Stimulated activated naive CD8-positive, alpha-beta T cell treated with anti-CD3 and anti-CD28 coated beads, Interleukin-15, Interleukin-2, amounts not matched to agents 100 U/mL and 50 U/mL, for 24 hours (primary cell): ENCODE measurements at regions not wholly inside any gene's neighbourhood (a gene's known extent, or its start where the extent isn't known, plus 50 kb on each side); places are given as distances from the start of the nearest gene placed in this dataset.
"Not testable (repeated sequence)": the region's sequence is repeated elsewhere in the genome, so short reads cannot be mapped to it uniquely, and the experiment has no call there.

Experiments
- ATAC-seq: fragments of 150-1000 bp; cut with Tn5 transposase; one replicate; pipeline ENCODE4 v1.10.0; 2021
- DNase-seq: peaks from one replicate; pipeline ENCODE4 v3.0.0; 2021

DNA sequence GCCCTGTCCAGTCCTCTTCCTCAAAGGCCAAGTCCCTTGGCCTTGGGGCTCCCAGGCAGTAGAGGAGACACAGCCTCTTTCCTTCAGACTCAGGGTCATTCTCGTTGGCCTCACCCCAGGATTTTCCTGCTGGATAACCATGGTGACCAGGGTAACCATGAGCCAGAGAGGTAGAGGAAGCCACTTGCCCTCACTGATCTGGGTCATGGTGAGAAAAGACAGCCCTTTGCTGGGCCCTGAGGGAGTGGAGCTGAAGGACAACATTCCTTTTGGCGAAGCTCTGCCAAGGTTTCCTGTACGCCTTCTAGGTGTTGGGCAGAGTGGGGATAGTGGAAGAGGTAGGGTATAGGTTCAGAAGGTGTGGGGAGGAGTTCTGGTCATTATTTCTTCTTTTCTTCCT is 53.1 kb upstream of the WNT4 start:
- ATAC-seq, result no peak

DNA sequence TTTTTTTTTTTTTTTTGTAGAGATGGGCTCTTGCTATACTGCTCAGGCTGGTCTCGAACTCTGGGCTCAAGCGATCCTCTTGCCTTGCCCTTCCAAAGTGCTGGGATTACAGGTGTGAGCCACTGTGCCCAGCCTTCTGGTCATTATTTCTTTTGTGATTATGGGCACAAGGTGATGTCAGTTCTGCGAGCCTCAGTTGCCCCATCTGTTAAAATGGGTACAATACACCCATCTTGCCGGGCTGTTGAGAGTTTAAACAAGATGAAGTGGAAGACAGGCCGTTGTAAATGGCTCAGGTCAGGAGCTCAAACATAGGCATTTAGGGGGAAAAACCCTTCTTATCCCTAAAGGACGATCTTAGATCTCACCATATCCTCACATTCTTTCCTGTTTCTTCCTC is 53.7 kb upstream of the WNT4 start:
- DNase-seq (no peak), ATAC-seq (no peak)

More for the DNA sequence above, 53.1 kb upstream of the WNT4 start:
- no peak for DNase-seq

DNA sequence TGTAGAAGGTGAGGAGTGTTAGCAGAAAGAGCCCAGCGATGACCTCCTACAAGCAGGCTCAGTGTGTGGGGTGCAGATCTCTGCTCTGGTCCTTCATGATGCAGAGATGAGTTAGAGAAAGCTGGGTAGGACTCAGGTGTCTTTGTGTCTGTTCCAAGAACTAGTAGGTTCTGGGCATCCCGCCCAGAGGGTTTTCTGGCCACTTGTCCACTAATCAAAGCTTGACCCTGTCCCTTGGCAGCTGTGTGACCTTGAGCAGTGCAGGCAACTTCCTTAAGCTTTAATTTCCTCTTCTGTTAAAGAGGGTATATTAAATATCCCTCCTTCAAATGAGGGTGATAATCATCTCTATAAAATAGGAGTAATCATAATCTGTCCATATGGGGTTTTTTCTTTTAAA is 54.7 kb upstream of the WNT4 start:
- ATAC-seq (no peak), DNase-seq (no peak)

DNA sequence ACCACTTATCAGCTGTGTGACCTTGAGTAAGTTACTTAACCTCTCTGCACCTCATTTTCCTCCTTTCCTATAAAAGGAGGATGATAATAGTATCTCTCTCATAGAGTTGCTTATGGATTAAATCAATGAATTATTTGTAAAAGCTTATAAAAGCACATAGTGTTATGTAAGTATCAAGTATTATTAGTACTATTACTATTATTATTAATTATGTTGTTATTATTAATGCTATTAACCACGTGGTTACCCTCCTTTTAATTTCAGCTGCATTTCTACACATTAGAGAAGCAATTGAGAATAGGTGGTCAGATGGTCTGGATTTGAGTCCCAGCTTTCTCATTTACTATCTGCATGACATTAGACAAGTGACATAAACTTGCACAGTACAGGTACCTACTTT is 58.1 kb upstream of the WNT4 start:
- no peak for DNase-seq
- no peak for ATAC-seq

DNA sequence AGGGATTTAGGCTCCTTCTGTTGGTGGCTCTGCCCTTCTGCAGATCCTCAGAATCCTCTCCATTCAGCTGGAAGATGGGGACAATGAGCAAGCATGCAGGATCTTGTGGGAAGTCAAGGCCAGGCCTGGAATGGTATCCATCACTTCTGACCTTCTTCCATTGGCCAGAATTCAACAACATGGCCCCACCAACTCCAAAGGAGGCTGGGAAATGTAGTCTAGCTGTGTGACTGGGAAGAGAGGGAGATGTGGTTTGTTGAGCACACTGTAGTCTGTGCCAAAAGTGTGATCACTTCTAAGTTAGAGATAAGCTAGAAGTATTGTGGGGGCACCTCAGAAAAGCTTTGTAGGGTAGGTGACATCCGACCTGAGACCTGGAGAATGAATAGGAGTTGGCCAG is 60.4 kb upstream of the WNT4 start:
- ATAC-seq (no peak), DNase-seq (no peak)

DNA sequence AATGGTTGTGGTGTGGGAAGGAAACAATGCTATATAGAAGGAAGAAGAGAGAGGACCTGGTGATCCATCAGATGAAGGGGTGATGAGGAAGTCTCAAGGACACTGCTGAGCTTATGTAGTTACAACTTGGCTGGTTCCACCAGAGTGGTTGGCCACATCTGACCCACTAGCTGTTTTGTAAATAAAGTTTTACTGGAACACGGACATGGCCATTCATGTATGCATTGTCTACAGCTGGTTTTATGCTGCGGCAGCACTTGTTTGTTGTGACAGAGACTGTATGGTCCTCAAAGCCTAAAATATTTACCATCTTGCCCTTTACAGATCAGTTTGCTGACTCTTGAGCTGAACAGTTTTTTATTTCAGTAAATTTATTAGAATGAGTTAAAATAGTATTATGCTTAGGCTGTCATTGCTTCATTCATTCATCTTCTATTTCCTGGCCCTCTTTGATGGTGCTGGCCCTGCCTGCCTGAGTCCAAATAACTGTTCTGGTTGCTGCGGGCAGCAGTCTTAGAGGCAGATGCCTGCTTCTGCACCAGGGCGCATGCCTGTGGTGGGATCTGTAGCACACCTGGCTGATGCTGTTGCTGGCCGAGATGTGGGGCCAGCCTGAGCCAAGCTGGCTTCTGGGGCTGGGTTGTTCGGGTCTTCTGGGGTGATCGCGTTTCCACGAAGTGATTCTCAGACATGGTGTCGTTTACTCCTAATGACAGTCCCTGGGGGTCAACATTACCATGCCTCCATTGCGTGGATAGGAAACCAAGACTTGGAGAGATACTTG is 61.4 kb upstream of the WNT4 start:
- ATAC-seq, result no peak
- no peak for DNase-seq

DNA sequence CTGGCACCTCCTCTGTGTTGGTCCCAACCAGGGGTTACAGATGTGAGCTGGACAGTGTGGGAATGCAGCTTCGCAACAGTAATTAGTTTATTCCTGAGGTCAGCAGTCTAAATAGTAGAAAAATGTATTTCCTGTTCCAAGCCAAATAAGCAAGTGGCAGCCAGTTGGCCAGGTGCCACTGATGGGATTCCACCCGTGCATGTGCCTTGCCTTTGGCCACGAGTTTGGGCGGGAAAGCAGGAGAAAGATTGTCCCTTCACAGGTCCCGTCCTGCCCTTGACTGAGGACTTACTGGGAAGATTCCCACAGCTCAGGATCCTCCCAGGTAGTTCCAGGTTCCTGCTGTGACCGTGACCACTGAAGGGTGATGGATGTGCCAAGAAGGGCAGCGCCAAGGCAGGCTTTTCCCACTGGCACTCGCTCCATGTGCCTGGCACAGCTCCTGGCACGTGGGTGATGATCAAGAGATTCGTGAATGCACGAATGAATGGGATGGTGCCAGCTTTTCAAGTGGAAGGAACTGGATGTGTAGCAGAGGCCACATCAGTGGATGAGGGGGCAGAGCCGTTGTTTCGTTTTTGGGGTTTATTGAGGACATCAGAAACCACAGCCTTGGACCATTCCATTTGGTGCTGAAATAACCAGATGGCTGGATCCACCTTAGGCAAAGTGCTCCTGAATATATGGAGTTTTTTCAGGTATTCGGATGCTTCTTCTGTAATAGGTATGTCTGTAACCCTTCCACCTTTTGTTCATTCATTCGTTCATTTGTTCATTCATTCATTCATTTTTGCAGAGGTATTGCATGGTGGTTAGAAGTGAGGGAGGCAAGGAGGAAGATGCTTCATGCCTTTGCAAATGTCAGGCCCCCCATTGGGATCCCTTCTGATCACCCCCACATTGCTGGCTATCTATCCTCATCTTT is 62.4 kb upstream of the WNT4 start:
- DNase-seq (no peak), ATAC-seq (no peak)

DNA sequence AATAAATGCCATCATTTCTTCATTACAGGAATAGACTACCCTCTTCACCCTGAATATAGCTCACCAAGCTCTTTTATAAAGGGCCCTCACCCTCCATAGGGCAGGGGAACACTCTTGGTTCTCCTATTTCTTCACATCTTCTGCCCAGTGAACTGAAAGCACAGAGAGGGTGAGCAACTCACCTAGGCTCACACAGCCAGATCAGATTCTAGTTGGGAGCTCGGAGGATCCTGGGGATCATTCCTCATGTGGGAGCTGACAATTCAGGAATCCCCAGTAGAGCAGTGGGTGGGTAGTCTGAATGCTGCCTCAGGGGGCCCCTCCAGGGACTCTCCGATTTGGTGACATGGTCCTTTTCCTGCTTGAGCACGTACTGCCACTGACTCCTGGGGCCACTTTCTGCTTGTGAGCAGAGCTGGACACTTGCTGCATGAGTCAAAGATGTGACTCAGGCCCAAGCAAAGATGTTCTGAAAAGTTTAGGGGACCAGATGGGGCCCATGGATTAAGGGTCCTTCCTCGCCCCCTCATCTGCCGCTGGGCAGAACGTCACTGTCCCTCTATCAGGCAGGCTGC is 63.7 kb upstream of the WNT4 start:
- no peak for ATAC-seq

DNA sequence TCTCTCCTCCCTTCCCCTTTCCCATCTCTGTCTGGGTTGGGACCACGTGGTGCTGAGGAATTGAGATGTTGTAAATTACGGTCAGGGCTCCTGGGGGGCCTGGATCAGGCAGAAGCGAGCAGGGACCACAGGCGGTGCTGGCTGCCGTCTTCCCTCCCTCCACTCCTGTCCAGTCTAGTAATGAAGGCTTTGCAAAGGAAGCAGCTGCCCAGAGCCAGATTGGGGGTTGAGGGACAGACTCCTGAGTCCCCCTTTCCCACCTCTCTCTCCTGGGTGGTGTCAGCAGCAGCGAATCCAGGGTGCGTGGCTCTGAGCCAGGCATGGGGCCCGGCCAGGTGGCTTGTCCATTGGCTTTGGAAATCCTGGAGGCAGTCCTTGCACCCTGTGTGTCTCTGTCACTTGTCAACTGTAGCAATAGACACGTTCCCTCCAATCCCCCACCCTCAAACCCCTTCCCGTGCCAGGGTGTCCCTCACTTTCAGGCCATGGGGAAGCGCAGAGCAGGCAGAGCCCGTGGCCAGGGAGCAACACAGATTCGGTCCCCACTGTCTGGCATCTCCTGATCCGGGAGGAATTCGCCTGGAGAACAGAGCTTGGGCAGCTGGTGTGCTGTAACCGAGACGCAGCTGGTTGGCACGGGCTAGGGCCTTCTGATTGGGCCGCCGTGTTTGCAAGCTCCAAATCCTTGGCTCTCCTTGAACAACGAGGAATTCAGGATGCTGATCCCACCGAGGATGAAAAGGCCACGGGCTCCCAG is 64.8 kb upstream of the WNT4 start:
- no peak for ATAC-seq
- no peak for DNase-seq

More for the DNA sequence above, 63.7 kb upstream of the WNT4 start:
- DNase-seq, result no peak

DNA sequence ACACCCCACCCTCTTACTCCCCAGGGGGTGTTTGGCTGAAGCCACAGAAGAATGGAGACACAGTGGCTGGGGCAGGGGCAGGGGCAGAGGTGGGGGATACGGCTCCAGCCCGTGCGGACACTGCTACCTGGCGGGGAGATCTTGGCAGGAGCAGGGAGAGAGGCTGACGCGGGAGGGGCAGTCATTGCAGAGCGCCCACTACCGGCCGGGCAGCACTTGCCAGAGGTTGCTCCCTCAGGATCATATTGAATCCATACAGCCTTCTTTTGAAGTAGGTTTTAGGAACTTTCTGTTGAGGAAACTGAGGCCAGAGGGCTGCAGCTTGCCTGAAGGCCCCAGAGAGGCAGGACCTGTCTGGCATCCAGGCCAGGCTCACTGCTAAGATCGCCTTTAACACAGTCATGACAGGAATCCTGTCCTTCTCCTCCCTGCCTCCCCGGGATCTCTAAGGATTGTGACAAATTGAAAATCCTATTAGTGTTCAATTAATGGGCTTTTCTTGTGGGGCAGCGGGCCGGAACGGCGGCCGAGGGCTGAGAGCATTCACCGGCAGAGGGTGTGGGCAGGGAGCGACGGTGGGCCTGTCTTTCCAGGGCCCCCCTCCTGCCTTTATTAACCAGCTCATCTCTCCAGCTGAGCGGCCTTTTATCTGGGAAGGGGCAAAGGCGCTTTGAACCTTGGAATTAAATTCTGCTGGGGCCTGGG is 65.5 kb upstream of the WNT4 start:
- no peak for ATAC-seq
- no peak for DNase-seq

DNA sequence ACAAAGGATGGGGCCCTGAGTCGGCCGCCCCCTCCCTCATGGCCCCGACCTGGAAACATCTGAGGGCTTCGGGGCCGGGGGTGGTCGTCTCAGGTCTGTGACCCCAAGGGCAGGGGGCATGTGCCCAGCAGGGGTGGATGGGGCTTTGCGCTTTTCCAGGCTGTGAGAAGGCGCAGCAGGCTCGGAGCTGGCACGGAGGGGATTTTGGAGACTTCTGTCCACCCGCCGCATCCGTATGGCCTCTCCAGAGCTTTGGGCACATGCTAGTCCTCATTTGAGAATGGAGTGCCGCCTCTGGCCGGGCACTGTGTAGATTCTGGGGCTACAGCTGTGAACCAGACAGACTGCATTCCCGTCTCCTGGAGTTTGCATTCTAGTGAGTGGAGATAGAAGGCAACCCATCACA is 66.1 kb upstream of the WNT4 start:
- DNase-seq (no peak), ATAC-seq (no peak)

DNA sequence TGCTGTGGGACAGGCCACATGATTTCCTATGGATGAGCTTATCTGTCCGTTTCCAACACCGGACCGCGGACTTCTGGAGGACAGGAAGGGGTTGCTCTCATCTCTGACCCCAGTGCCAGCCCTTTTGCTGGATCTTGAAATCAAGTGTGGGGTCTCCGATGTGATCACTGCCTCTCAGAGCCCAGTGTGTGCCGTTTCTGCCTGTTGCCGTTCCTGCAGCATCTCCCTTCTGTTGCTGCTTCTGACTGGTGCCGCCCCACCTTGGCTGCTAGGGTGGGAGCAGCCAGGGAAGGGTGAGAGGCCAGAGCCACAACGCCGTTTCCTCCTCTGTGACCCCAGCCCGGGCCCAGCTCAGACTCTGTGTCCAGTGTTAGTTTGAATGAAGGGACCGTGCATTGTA is 67.3 kb upstream of the WNT4 start:
- no peak for DNase-seq
- ATAC-seq, result no peak

DNA sequence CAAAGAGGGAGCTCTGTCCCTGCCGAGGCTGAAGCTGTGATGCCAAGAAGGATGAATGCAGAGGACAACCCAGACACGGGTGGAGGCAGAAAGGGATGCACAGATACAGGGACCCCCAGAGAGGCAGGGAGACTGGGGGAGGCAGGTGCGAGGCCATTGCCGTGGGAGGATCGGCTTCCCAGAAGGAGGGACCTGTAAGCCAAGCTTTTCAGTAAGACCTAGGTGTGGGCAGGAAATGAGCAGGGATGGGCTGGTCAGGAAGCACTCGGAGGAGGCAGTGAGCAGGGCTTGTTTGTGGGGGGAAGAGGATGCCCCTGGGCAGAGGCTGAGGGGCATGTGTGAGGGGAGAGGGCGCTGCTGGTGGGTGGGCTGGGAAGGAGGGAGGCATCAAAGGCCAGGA is 67.7 kb upstream of the WNT4 start:
- DNase-seq (no peak), ATAC-seq (no peak)

DNA sequence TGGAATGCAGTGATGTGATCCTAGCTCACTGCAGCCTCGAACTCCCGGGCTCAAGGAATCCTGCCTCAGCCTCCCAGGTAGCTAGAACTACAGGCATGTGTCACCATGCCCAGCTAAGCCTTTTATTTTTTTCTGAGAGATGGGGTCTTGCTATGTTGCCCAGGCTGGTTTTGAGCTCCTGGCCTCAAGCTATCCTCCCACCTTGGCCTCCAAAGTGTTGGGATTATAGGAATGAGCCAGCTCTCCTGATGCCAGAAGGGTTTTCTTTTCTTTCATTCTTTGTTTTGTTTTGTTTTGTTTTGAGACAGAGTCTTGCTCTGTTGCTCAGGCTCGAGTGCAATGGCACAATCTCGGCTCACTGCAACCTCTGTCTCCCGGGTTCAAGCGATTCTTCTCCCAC is 68.6 kb upstream of the WNT4 start:
- ATAC-seq, result not testable (repeated sequence)

DNA sequence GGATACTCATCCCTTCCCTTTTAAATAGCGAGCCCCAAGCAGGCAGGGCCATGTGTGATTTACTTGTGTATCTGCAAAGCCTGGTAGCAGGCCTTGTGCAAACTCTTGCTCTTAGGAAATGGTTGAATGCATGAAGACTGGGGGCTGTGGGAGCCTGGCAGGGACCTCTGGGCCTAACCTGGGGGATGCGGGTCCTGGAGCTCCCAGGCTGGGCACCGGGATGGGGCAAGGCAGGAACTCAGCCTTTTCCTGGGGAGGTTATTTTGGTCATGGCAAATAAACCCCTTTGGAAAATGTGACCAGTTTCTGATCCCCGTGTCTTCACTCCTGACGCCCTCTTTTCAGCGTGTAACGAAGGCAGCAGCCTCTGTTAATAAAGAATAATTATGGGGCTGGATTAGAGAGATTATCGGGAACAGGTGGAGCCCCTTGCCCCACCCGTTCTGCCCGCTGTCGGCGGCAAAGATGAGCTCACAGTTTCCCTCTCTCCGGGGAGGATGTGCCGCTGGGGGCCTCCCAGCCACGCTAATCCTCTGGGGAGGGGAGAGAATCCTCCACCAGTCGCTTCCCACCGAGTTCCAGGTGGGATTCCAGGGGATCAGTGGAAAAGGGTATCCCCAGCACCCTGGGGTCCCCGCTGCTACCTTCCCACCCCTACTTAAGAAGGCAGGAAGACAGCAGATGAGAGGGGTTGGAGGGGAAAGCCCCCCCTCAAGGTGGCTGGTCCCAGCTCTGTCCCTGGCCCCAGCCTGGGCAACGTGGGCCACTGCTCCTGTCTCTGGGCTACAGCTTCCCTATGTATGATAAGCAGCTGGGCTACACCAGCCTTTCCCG is 69.7 kb upstream of the WNT4 start:
- ATAC-seq (no peak), DNase-seq (no peak)

More for the DNA sequence above, 68.6 kb upstream of the WNT4 start:
- not testable (repeated sequence) for DNase-seq

DNA sequence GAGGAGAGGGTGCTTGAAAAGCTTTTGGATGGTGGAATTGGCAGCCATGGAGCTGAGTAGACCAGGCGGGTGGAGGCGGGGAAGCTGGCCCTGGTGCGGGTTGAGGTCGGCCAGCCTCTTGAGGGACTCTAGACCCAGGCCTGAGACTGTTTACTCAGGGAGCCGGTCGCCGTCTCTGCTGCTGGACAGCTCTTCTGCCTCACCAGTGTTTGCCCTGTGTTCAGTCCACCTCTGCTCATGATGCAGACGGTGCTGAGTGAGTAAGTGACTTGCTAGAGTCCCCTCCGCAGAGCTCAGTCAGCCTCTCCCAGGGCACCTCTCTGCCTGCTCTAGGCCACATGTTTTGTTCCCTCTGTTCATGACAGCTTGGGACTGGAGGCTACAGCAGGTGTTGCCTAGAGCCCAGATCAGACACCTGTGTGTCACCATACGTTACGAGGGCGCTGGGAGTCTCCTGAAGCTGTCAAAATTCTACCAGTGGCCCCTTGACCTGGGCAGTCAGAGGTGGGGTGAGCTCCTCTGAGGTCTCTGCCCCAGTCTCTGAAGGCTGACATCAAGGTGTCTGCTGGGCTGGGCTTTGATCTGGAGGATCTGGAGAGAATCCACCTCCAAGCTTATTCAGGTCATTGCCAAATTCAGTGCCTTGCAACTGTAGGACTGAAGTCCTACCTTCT is 73.5 kb upstream of the WNT4 start:
- ATAC-seq, result no peak
- DNase-seq, result no peak

DNA sequence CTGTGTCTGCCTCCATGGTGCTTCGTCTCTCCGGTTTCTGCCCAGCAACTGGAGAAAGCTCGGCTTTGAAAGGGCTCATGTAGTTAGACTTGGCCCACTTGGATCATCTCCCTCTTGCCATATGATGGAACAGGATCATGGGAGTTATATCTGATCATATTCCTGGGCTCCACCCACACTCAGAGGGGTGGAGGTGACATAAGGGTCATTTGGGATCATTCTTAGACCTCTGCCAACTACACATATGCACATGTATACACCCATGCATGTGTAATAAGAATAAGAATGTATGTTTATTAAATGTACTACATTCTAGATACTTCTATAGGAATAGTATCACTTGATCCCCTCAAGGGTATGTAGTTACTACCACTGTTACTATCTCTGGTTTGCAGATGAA is 74.1 kb upstream of the WNT4 start:
- DNase-seq, result no peak
- ATAC-seq, result no peak

DNA sequence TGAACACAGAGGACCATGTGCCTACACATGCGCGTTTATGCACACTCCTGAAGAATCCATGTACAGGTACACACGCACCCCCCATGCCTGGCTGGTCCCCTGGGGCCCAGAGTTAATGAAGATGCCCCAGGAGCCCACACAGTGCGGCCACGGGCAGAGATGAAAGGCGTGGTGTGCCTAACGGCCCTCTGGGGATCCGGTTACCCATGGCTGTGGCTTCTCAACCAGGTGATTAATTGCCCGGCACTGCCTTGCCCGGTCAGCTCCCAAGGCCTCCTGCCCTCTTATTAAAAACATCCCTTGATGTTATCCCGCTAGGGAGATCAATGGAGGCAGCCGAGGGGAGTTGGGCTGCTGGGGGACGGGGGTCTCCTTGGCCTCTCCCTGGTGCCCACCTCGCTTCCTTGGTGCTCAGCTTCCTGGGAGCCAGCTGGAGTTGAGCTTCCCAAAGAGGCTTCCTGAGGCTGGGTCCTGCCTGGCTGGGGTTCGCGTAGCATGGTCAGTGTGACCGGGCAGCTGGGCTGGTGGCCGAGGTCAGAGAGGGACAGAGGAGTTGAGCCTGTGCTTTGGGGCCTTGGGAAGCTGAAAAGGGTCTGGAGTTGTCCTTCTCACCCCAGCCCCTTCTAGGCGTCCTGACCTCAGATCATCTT is 75.0 kb upstream of the WNT4 start:
- no peak for ATAC-seq
- DNase-seq, result no peak

DNA sequence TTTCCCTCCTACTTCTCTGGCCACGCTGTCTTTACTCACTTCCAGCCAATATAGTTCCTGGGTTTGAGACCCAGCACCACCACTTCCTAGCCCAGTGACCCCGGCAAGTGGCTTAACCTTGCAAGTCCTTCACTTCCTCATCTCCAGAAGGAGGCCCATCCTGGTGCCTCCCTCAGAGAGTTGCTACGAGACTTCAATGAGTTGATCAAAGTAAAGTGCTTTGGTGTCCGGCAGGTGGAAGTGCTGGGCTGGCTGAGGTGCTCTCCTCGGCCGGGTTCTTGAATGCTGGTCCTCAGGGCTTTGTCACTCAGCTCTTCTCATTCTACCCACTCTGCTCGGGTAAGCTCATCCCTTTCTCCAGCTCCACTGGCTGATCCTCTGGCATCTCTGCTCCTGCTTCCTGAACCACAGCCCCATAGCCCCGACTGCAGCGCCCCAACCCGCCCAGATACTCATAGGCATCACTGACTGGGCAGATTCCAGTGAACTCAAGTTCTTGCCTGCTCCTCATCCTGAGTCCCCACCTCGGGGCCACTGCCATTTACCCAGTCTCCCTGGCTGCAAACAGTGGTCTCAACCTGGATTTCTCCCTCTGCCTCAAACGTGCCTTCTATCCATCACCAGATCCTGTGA is 75.8 kb upstream of the WNT4 start:
- DNase-seq (no peak), ATAC-seq (no peak)
